Mesenchymal stem cell (in vitro differentiated cells and primary cell): ENCODE measurements at regions not wholly inside any gene's neighbourhood (a gene's known extent, or its start where the extent isn't known, plus 50 kb on each side); places are given as distances from the start of the nearest gene placed in this dataset.
A peak's percentile ranks its signal among the peaks of the same experiment; 100 is the strongest.

Experiments
- DNase-seq: peaks from one replicate; pipeline ENCODE4 v3.0.0-alpha.2; 2013
- H2AFZ ChIP-seq: one replicate; pipeline ENCODE4 v1.6.1; 2013; ENCODE audit warnings: low read depth, mild to moderate bottlenecking, control low read depth, inconsistent platforms, low read length, moderate library complexity
- H2AK5ac ChIP-seq: 2 replicates; pipeline ENCODE4 v1.6.1; 2013; ENCODE audit warnings: low read length, moderate library complexity, mild to moderate bottlenecking, inconsistent platforms; ENCODE audit not compliant: severe bottlenecking
- H2BK120ac ChIP-seq: one replicate; pipeline ENCODE4 v1.6.1; 2013; ENCODE audit warnings: low read depth, mild to moderate bottlenecking, inconsistent platforms, low read length, moderate library complexity
- H2BK12ac ChIP-seq, 2 experiments: one replicate each; pipeline ENCODE4 v1.6.1; 2013; ENCODE audit warnings: inconsistent platforms in 2 of 2, low read length in 2 of 2, mild to moderate bottlenecking in 2 of 2, moderate library complexity in 2 of 2, control low read depth in 1 of 2
- H2BK15ac ChIP-seq: one replicate; pipeline ENCODE4 v1.6.1; 2013; ENCODE audit warnings: mild to moderate bottlenecking, low read depth, inconsistent platforms; ENCODE audit not compliant: poor library complexity, severe bottlenecking
- H2BK5ac ChIP-seq: 2 replicates; pipeline ENCODE4 v1.6.1; 2013; ENCODE audit warnings: low read depth, mild to moderate bottlenecking, low read length, control low read depth, inconsistent platforms; ENCODE audit not compliant: poor library complexity, severe bottlenecking
- H3K14ac ChIP-seq, 2 experiments: one replicate each; pipeline ENCODE4 v1.6.1; 2013; ENCODE audit warnings: inconsistent platforms in 2 of 2, low read length in 2 of 2, control low read depth in 1 of 2, mild to moderate bottlenecking in 1 of 2, moderate library complexity in 1 of 2
- H3K18ac ChIP-seq, 2 experiments: one replicate each; pipeline ENCODE4 v1.6.1; 2013; ENCODE audit warnings: inconsistent platforms in 2 of 2, low read length in 2 of 2, control low read depth in 1 of 2, low read depth in 1 of 2, mild to moderate bottlenecking in 1 of 2
- H3K23ac ChIP-seq, 2 experiments: one replicate each; pipeline ENCODE4 v1.6.1; 2013; ENCODE audit warnings: inconsistent platforms in 2 of 2, low read length in 2 of 2, mild to moderate bottlenecking in 2 of 2, moderate library complexity in 2 of 2, control low read depth in 1 of 2
- H3K27ac ChIP-seq: 2 replicates; pipeline ENCODE4 v1.5.1; 2013; ENCODE audit warnings: mild to moderate bottlenecking, moderate library complexity, low read length, control low read depth, inconsistent platforms; ENCODE audit not compliant: poor library complexity, severe bottlenecking
- H3K27me3 ChIP-seq, 2 experiments: 2 replicates each; pipeline versions ENCODE4 v1.6.1 to v1.7.0; 2013; ENCODE audit warnings: low read length in 2 of 2, mild to moderate bottlenecking in 2 of 2, moderate library complexity in 2 of 2, control low read depth in 1 of 2, inconsistent platforms in 1 of 2; ENCODE audit not compliant: control insufficient read depth in 1 of 2, insufficient read depth in 1 of 2
- H3K36me3 ChIP-seq, 2 experiments: 2 replicates each; pipeline versions ENCODE4 v1.6.1 to v1.7.0; 2013; ENCODE audit warnings: low read length in 2 of 2, control low read depth in 1 of 2, inconsistent platforms in 1 of 2, low read depth in 1 of 2, mild to moderate bottlenecking in 1 of 2; ENCODE audit not compliant: insufficient read depth in 2 of 2, control insufficient read depth in 1 of 2
- H3K4ac ChIP-seq, 2 experiments: one replicate each; pipeline ENCODE4 v1.6.1; 2013; ENCODE audit warnings: inconsistent platforms in 2 of 2, low read length in 2 of 2, mild to moderate bottlenecking in 2 of 2, moderate library complexity in 2 of 2, control low read depth in 1 of 2, low read depth in 1 of 2
- H3K4me1 ChIP-seq: 2 replicates; pipeline ENCODE4 v1.6.1; 2013; ENCODE audit warnings: low read depth, low read length, control low read depth; ENCODE audit not compliant: control insufficient read depth, insufficient read depth
- H3K4me2 ChIP-seq: 2 replicates; pipeline ENCODE4 v1.6.1; 2013; ENCODE audit warnings: low read length, mild to moderate bottlenecking, inconsistent platforms; ENCODE audit not compliant: poor library complexity, severe bottlenecking
- H3K4me3 ChIP-seq, 2 experiments: 2 replicates each; pipeline versions ENCODE4 v1.5.1 to v1.7.0; 2013; ENCODE audit warnings: low read length in 2 of 2, mild to moderate bottlenecking in 2 of 2, control low read depth in 1 of 2, low read depth in 1 of 2; ENCODE audit not compliant: insufficient read depth in 1 of 2
- H3K79me1 ChIP-seq: replicated peaks from 2 replicates; pipeline ENCODE4 v1.6.1; 2013; ENCODE audit warnings: mild to moderate bottlenecking, control low read depth, low read length, inconsistent platforms; ENCODE audit not compliant: poor library complexity, severe bottlenecking
- H3K9ac ChIP-seq: 2 replicates; pipeline ENCODE4 v1.7.0; 2013; ENCODE audit warnings: mild to moderate bottlenecking, low read length, moderate library complexity
- H3K9me3 ChIP-seq: 2 replicates; pipeline ENCODE4 v1.7.0; 2013; ENCODE audit warnings: mild to moderate bottlenecking, low read length; ENCODE audit not compliant: control insufficient read depth
- H4K8ac ChIP-seq: one replicate; pipeline ENCODE4 v1.6.1; 2013; ENCODE audit warnings: inconsistent platforms, mild to moderate bottlenecking, low read length, moderate library complexity
- H4K91ac ChIP-seq: one replicate; pipeline ENCODE4 v1.6.1; 2013; ENCODE audit warnings: mild to moderate bottlenecking, low read length, inconsistent platforms
- WGBS: methylation state at CpG from one replicate; pipeline ENCODE4 v1.1.7; 2013; ENCODE audit warnings: mixed read lengths; 5-methylcytosine and 5-hydroxymethylcytosine counted together

- no peak overlapping the region for H3K23ac ChIP-seq
- WGBS = 45% methylated on average over 21 of the region's 21 CpGs
- DNase-seq = peak; percentile 47
- no peak overlapping the region for H3K27ac ChIP-seq
- peak overlapping the region; percentile 61 to 90 for H2BK12ac ChIP-seq
- peak overlapping the region; percentile 3 for H2AFZ ChIP-seq
- no peak overlapping the region for H2BK5ac ChIP-seq
- no peaks in the 10 kb centered on the region for H3K36me3 ChIP-seq
- H3K4me2 ChIP-seq = no peak overlapping the region
- no peaks in the 10 kb centered on the region for H3K27me3 ChIP-seq
- H2BK120ac ChIP-seq = peak overlapping the region; percentile 84
- no peak overlapping the region for H3K9ac ChIP-seq
- peak overlapping the region; percentile 93 for H4K8ac ChIP-seq
- H3K18ac ChIP-seq = peak overlapping the region; percentile 70 to 87
- H2AK5ac ChIP-seq = no peak overlapping the region
- no peak overlapping the region for H2BK15ac ChIP-seq
- H4K91ac ChIP-seq = peak overlapping the region; percentile 93
- H3K4me1 ChIP-seq = peaks cover 10% of the 10 kb centered on the region
- H3K4me3 ChIP-seq = no peak overlapping the region
- H3K79me1 ChIP-seq = no peaks in the 10 kb centered on the region
- peak overlapping the region in 1 of 2 experiments; percentile 22 for H3K14ac ChIP-seq
- H3K4ac ChIP-seq = peak overlapping the region; percentile 34 to 52
- no peaks in the 10 kb centered on the region for H3K9me3 ChIP-seq
These were observed 71.5 kb upstream of the SMNDC1 start for GRCh38 chr10:110376021-110376766.

- peak overlapping the region; percentile 79 for H4K8ac ChIP-seq
- DNase-seq = no peak
- no peak overlapping the region for H3K9ac ChIP-seq
- no peak overlapping the region for H3K23ac ChIP-seq
- no peaks in the 10 kb centered on the region for H3K27me3 ChIP-seq
- peak overlapping the region in 1 of 2 experiments; percentile 24 for H3K4me3 ChIP-seq
- H3K79me1 ChIP-seq = no peaks in the 10 kb centered on the region
- H2BK5ac ChIP-seq = no peak overlapping the region
- peak overlapping the region; percentile 19 for H2AK5ac ChIP-seq
- WGBS = 69% methylated on average over 5 of the region's 5 CpGs
- no peak overlapping the region for H3K27ac ChIP-seq
- H3K18ac ChIP-seq = peak overlapping the region; percentile 23 to 86
- peak overlapping the region in 1 of 2 experiments; percentile 32 for H3K14ac ChIP-seq
- no peak overlapping the region for H2BK15ac ChIP-seq
- no peaks in the 10 kb centered on the region for H3K36me3 ChIP-seq
- H3K4me1 ChIP-seq = peaks cover 10% of the 10 kb centered on the region
- no peak overlapping the region for H3K4me2 ChIP-seq
- peak overlapping the region; percentile 22 for H2BK120ac ChIP-seq
- peak overlapping the region; percentile 88 for H2BK12ac ChIP-seq
- no peak overlapping the region for H2AFZ ChIP-seq
- peak overlapping the region; percentile 73 for H4K91ac ChIP-seq
- peak overlapping the region; percentile 20 to 73 for H3K4ac ChIP-seq
- no peaks in the 10 kb centered on the region for H3K9me3 ChIP-seq
These were observed 72.0 kb upstream of the SMNDC1 start for GRCh38 chr10:110376767-110377160.

GRCh38 chr10:110378006-110378405 lies 73.3 kb upstream of the SMNDC1 start:
- Histone ChIP-seq H3K27ac (no peak overlapping the region), H3K4me1 (peaks cover 9% of the 10 kb centered on the region)
- 80% methylated on average over 4 of the region's 4 CpGs for whole genome bisulfite sequencing

GRCh38 chr10:110378533-110379108 lies 73.9 kb upstream of the SMNDC1 start:
- no peak overlapping the region for H3K14ac ChIP-seq
- no peaks in the 10 kb centered on the region for H3K27me3 ChIP-seq
- no peak overlapping the region for H3K4me2 ChIP-seq
- 98% methylated on average over 5 of the region's 6 CpGs for WGBS
- no peak overlapping the region for H2AFZ ChIP-seq
- H3K27ac ChIP-seq = no peak overlapping the region
- H3K9ac ChIP-seq = no peak overlapping the region
- DNase-seq = no peak
- no peak overlapping the region for H3K4ac ChIP-seq
- H2BK120ac ChIP-seq = no peak overlapping the region
- no peak overlapping the region for H3K18ac ChIP-seq
- no peak overlapping the region for H2BK15ac ChIP-seq
- H3K79me1 ChIP-seq = no peaks in the 10 kb centered on the region
- H3K36me3 ChIP-seq = no peaks in the 10 kb centered on the region
- no peak overlapping the region for H2AK5ac ChIP-seq
- peaks cover 6% of the 10 kb centered on the region for H3K4me1 ChIP-seq
- no peak overlapping the region for H4K8ac ChIP-seq
- H4K91ac ChIP-seq = no peak overlapping the region
- no peaks in the 10 kb centered on the region for H3K9me3 ChIP-seq
- no peak overlapping the region for H3K4me3 ChIP-seq
- H2BK5ac ChIP-seq = no peak overlapping the region
- no peak overlapping the region for H3K23ac ChIP-seq
- H2BK12ac ChIP-seq = no peak overlapping the region

More at GRCh38 chr10:110378006-110378405, 73.3 kb upstream of the SMNDC1 start:
- H3K36me3 ChIP-seq = no peaks in the 10 kb centered on the region
- H2BK5ac ChIP-seq = no peak overlapping the region
- H3K4me3 ChIP-seq = no peak overlapping the region
- H2BK12ac ChIP-seq = no peak overlapping the region
- no peak overlapping the region for H3K9ac ChIP-seq
- no peaks in the 10 kb centered on the region for H3K27me3 ChIP-seq
- no peak overlapping the region for H4K8ac ChIP-seq
- H3K18ac ChIP-seq = no peak overlapping the region
- no peaks in the 10 kb centered on the region for H3K9me3 ChIP-seq
- H3K4ac ChIP-seq = no peak overlapping the region
- H3K23ac ChIP-seq = no peak overlapping the region
- no peak overlapping the region for H3K14ac ChIP-seq
- no peaks in the 10 kb centered on the region for H3K79me1 ChIP-seq
- no peak overlapping the region for H3K4me2 ChIP-seq
- H4K91ac ChIP-seq = no peak overlapping the region
- no peak overlapping the region for H2AFZ ChIP-seq
- H2BK15ac ChIP-seq = no peak overlapping the region
- no peak overlapping the region for H2AK5ac ChIP-seq
- H2BK120ac ChIP-seq = no peak overlapping the region
- DNase-seq = no peak
